ENCODE measurements at regions not wholly inside any gene's neighbourhood (a gene's known extent, or its start where the extent isn't known, plus 50 kb on each side); places are given as distances from the start of the nearest gene placed in this dataset.
A peak's percentile ranks its signal among the peaks of the same experiment; 100 is the strongest.

- DNase-seq (ENCODE audit: low spot score in 2 of 2, unreplicated experiment in 2 of 2) = no peak
- H3K27me3 Mint-ChIP-seq (ENCODE audit: low read depth) = no peaks in the 10 kb centered on the region
- peaks cover 44% of the 10 kb centered on the region for H3K4me1 Mint-ChIP-seq
- H3K4me3 Mint-ChIP-seq = no peak overlapping the region
- H3K36me3 Mint-ChIP-seq = no peaks in the 10 kb centered on the region
- TF ChIP-seq CTCF (IDR thresholded peaks at IDR 0.05; ENCODE audit: unreplicated experiment) = no peak
- H3K27ac Mint-ChIP-seq = peak overlapping the region; percentile 8
- peaks cover 7% of the 10 kb centered on the region for H3K9me3 Mint-ChIP-seq
Measured at GRCh38 chr3:5891711-5892110, 704.2 kb downstream of the EDEM1 start.

- no peak for DNase-seq (ENCODE audit: low spot score in 2 of 2, unreplicated experiment in 2 of 2)
- no peak overlapping the region for H3K27ac Mint-ChIP-seq
- TF ChIP-seq CTCF (IDR thresholded peaks at IDR 0.05; ENCODE audit: unreplicated experiment) = no peak
- no peaks in the 10 kb centered on the region for H3K36me3 Mint-ChIP-seq
- H3K4me1 Mint-ChIP-seq = no peaks in the 10 kb centered on the region
- H3K27me3 Mint-ChIP-seq (ENCODE audit: low read depth) = no peaks in the 10 kb centered on the region
- no peak overlapping the region for H3K4me3 Mint-ChIP-seq
- peaks cover 13% of the 10 kb centered on the region for H3K9me3 Mint-ChIP-seq
Measured at GRCh38 chr3:5898106-5898505, 710.6 kb downstream of the EDEM1 start.

GRCh38 chr3:5899014-5899761 lies 711.7 kb downstream of the EDEM1 start:
- no peak overlapping the region for H3K4me3 Mint-ChIP-seq
- TF ChIP-seq CTCF (IDR thresholded peaks at IDR 0.05; ENCODE audit: unreplicated experiment) = no peak
- peaks cover 16% of the 10 kb centered on the region for H3K9me3 Mint-ChIP-seq
- no peak for DNase-seq (ENCODE audit: low spot score in 2 of 2, unreplicated experiment in 2 of 2)
- H3K27me3 Mint-ChIP-seq (ENCODE audit: low read depth) = no peaks in the 10 kb centered on the region
- no peak overlapping the region for H3K27ac Mint-ChIP-seq
- H3K4me1 Mint-ChIP-seq = no peaks in the 10 kb centered on the region
- peaks cover 2% of the 10 kb centered on the region for H3K36me3 Mint-ChIP-seq

GRCh38 chr3:5917932-5918331 lies 730.4 kb downstream of the EDEM1 start:
- H3K4me1 Mint-ChIP-seq = no peaks in the 10 kb centered on the region
- TF ChIP-seq CTCF (IDR thresholded peaks at IDR 0.05; ENCODE audit: unreplicated experiment) = no peak
- no peaks in the 10 kb centered on the region for H3K27me3 Mint-ChIP-seq (ENCODE audit: low read depth)
- H3K36me3 Mint-ChIP-seq = no peaks in the 10 kb centered on the region
- H3K4me3 Mint-ChIP-seq = no peak overlapping the region
- DNase-seq (ENCODE audit: low spot score in 2 of 2, unreplicated experiment in 2 of 2) = no peak
- no peak overlapping the region for H3K27ac Mint-ChIP-seq
- H3K9me3 Mint-ChIP-seq = peaks cover 15% of the 10 kb centered on the region

- no peak overlapping the region for H3K4me3 Mint-ChIP-seq
- no peaks in the 10 kb centered on the region for H3K4me1 Mint-ChIP-seq
- no peak for DNase-seq (ENCODE audit: low spot score in 2 of 2, unreplicated experiment in 2 of 2)
- no peaks in the 10 kb centered on the region for H3K27me3 Mint-ChIP-seq (ENCODE audit: low read depth)
- H3K27ac Mint-ChIP-seq = no peak overlapping the region
- H3K9me3 Mint-ChIP-seq = peaks cover 15% of the 10 kb centered on the region
- H3K36me3 Mint-ChIP-seq = no peaks in the 10 kb centered on the region
- TF ChIP-seq CTCF (IDR thresholded peaks at IDR 0.05; ENCODE audit: unreplicated experiment) = no peak
Measured at GRCh38 chr3:5918626-5919025, 731.1 kb downstream of the EDEM1 start.

Measured in mesothelial cell of epicardium (in vitro differentiated cells).